GM19463 (cell line): ENCODE measurements at regions not wholly inside any gene's neighbourhood (a gene's known extent, or its start where the extent isn't known, plus 50 kb on each side); places are given as distances from the start of the nearest gene placed in this dataset.
"Not testable (repeated sequence)": the region's sequence is repeated elsewhere in the genome, so short reads cannot be mapped to it uniquely, and the experiment has no call there.

ENCODE experiments used
- ATAC-seq: cut with Tn5 transposase; IDR thresholded peaks from one replicate; pipeline ENCODE4 v1.9.1; 2021; ENCODE audit warnings: mild to moderate bottlenecking, moderate library complexity; ENCODE audit not compliant: unreplicated experiment

GRCh38 chr9:67312504-67312903, 320.2 kb upstream of the SPATA31A3 start:
- ATAC-seq: not testable (repeated sequence)

DNA sequence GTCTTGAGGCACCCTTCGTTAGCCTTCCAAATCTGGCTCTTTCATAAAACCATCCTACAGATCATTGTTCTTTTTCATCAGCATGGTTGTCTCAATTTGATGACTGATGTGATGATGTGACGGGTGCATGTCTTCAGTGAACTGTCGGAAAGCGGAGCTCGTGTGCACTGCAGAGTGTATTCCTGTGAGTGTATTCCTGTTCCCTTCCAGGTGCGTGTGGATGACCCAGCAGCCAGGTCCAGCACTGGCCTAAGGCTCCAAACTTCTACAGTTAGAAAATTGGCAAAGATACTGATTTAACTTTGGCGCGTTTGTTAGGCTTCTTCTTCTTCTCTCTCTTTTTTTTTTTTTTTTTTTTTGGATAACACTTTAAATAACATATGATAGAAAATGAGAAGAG, 314.8 kb upstream of the SPATA31A3 start:
- not testable (repeated sequence) for ATAC-seq

GRCh38 chr9:67288797-67289196, 296.4 kb upstream of the SPATA31A3 start:
- ATAC-seq: not testable (repeated sequence)

DNA sequence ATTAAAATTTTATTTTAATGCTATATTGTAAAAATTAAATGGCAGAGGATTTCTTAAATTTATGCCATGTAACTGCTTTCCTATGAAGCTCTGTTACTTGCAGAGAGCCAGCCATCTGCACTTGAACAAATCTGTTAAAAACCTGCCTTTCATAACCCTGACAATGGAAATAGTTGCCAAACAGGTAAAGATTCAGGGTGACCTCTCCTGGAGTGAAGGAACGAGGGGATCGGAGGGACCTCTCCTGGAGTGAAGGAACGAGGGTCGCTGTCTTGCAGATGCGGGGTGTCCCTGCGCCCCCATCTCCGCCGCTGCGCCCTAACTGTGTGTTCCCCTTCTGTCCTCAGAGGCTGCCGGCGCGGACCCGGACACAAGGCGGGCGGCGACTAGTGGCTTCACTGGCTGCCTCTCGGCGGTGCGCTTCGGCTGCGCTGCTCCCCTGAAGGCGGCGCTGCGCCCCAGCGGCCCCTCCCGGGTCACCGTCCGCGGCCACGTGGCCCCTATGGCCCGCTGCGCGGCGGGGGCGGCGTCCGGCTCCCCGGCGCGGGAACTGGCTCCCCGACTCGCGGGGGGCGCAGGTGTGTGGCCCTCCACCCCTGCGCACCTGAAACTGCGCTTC, 295.9 kb upstream of the SPATA31A3 start:
- not testable (repeated sequence) for ATAC-seq

- not testable (repeated sequence) for ATAC-seq
These were observed 291.9 kb upstream of the SPATA31A3 start for GRCh38 chr9:67284299-67284698.

GRCh38 chr9:67281574-67281973, 289.2 kb upstream of the SPATA31A3 start:
- ATAC-seq: not testable (repeated sequence)

DNA sequence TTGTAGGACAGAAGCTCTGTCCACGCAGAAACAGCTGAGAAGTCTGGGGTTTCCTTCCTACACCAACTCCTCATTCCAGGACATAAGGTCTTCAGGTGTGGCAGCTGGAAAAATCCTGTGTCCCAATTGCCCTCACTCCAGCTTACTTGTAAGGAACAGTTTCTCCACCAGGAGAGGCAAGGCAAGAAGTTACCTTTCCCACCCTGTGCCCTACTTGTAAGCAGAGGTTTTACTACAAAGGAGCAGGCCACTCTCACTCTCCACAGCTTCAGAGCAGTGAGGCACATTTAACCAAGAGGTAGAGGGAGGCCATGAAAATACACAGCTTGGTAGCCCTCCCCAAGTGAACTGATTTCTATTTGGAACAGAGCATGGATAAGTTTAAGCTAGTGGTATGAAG, 277.3 kb upstream of the SPATA31A3 start:
- not testable (repeated sequence) for ATAC-seq

DNA sequence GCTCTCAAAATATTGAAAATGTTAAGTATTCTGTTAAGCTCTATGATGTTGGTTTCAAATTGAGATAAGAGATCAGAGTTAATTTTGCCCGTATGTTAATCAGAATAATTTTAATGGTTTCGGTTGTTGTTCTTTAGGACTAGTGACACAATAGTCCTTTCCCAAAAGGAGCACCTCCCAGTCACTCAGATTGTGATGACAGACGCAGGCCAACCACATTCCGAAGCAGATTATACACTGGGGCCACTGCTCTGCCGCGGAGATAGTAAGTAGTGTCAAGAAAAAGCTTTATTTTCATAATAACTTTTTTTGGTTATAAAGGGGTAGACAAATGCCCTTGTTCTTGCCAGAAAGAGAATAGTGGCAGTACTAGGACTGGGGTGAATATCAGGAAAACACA, 265.5 kb upstream of the SPATA31A3 start:
- not testable (repeated sequence) for ATAC-seq

- ATAC-seq: not testable (repeated sequence)
These were observed 256.6 kb upstream of the SPATA31A3 start for GRCh38 chr9:67248967-67249366.

DNA sequence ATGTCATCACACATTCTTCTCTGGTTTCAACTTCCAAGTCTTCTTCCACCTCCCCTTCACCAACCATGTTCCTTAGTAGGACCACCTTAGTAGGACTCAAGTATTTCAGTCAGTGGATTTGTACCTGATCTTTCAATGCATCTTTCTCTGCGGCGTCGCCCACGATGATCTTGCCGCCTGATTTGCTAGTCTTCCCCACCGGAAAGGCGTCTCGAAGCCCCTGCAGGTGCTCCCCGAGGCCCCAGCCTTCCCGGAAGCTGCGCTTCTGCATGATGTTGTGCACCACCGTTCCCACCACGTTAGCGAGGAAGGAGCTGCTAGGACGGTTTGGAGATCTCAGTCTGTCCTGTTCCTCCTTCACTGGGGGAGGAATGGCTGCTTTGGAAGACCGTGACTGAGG, 219.7 kb upstream of the SPATA31A3 start:
- ATAC-seq: not testable (repeated sequence)

- not testable (repeated sequence) for ATAC-seq
These were observed 218.5 kb upstream of the SPATA31A3 start for GRCh38 chr9:67210842-67211241.

DNA sequence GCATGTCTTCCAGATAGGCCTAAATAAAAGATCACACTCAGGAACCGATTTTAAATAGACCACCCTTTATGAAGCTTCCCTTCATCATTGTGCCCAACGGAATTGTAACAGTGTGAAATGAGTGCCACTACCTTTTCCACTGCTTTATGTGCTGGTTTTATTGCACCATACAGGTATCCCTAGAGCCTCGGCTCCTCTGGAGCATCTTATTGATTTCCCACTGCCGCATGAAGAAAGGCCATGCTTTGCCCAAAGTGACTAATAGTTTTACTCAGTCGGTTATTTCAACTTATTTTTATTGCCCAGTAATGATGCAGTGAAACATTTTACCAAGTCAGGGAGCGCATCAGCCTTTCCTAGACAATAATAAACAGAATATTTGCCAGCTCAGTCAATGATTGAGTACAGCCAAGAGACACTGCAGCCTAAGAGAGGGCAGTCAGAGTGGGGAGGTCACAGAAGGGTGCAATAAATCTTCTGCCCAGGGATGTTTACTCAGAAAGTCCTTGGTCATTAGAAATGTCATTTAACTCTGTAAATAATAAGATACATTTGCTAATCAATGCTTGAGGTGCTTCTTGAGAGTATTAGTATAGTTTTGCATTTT, 216.6 kb upstream of the SPATA31A3 start:
- not testable (repeated sequence) for ATAC-seq

DNA sequence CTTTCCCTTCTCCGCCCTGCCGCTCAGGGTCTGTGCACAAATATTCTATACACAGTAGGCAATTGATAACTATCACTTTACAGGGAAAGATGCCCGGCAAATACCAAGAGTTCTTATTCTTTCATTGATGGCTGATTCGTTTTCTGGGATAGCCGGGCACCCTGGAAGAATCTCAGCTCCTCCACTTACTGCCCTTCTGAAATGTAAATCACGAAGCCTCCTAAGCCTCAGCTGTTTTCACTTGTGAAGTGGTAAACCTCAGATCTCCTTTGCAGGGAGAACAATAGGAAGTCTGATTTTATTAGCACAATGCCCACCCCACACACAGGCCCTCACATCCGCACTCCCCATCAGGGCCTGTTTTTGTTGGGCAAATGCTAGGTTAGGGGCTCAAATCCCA, 203.8 kb upstream of the SPATA31A3 start:
- not testable (repeated sequence) for ATAC-seq

GRCh38 chr9:67195357-67195756, 203.0 kb upstream of the SPATA31A3 start:
- ATAC-seq: not testable (repeated sequence)

DNA sequence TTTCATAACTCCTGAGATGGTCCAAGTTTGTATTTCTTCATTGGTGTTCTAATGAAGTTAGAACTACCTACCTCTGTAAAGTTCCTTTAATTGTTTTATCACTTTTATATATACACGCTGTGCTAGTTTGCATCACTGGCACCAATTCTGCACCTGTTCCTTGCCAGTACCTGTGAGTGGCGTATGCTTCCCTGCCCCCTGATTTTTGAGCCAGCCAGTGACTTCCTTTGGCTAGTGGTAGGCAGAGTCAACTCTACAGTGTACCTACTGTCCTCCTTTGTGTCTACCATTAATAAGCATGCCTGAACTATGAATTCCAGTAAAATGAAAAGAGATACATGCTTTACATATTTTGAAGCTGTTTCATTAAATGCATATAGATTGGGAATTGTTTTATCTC, 186.8 kb upstream of the SPATA31A3 start:
- not testable (repeated sequence) for ATAC-seq

DNA sequence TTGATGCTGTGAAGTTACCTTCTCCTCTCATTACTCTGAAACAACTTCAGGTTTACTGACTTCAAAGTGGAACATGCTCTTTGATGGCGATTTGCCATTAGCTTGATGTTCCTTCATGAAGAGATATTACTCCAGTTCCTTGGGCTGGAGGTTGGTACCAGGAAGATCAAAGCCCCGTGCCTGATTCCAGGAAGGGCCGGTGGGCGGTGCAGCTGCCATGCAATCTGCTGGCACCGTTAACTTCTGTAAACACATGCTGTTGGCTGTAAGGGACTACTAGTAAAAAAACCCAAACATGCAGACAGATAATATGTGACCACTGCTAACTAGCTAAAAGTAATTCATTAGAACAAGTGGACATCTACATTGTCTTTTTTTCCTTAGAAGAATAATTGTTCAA, 182.8 kb upstream of the SPATA31A3 start:
- not testable (repeated sequence) for ATAC-seq

- ATAC-seq: not testable (repeated sequence)
These were observed 179.4 kb upstream of the SPATA31A3 start for GRCh38 chr9:67171721-67172120.

- ATAC-seq: not testable (repeated sequence)
These were observed 176.3 kb upstream of the SPATA31A3 start for GRCh38 chr9:67168530-67169157.

- not testable (repeated sequence) for ATAC-seq
These were observed 174.0 kb upstream of the SPATA31A3 start for GRCh38 chr9:67166335-67166734.

DNA sequence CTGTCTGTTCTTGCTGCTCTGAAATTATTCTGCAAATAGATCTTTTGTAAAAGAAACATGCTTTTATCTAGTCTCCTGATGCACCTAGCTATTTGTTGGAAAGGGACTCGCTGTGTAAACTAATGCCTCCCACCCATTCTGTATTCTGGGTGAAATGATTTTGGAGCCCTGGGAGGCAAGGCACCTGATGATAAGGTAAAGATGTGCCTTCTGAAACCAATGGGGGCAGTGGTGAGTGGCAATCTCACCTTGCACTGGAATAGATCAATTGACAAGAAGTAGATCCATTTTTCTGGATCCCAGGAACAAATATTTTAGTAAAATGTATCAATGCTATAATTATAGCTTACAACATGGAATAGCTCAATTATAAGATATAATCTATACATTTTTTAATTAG, 170.5 kb upstream of the SPATA31A3 start:
- ATAC-seq: not testable (repeated sequence)

GRCh38 chr9:67155218-67155617, 162.9 kb upstream of the SPATA31A3 start:
- not testable (repeated sequence) for ATAC-seq

- ATAC-seq: not testable (repeated sequence)
These were observed 161.2 kb upstream of the SPATA31A3 start for GRCh38 chr9:67153501-67153900.
